Activated T-cell treated with anti-CD3 and anti-CD28 coated beads, Interleukin-2, amount 50 U/mL, for 48 hours (primary cell): ENCODE measurements at regions not wholly inside any gene's neighbourhood (a gene's known extent, or its start where the extent isn't known, plus 50 kb on each side); places are given as distances from the start of the nearest gene placed in this dataset.

Experiments
- DNase-seq, 2 experiments: peaks; one replicate each; pipeline ENCODE4 v3.0.0-alpha.2; 2020

GRCh38 chr16:85364323-85365040 lies 248.6 kb upstream of the GSE1 start:
- no peak for DNase-seq

GRCh38 chr16:85365120-85365519 lies 248.0 kb upstream of the GSE1 start:
- no peak for DNase-seq

- no peak for DNase-seq
Observed at GRCh38 chr16:85366031-85366763, 246.9 kb upstream of the GSE1 start.

DNA sequence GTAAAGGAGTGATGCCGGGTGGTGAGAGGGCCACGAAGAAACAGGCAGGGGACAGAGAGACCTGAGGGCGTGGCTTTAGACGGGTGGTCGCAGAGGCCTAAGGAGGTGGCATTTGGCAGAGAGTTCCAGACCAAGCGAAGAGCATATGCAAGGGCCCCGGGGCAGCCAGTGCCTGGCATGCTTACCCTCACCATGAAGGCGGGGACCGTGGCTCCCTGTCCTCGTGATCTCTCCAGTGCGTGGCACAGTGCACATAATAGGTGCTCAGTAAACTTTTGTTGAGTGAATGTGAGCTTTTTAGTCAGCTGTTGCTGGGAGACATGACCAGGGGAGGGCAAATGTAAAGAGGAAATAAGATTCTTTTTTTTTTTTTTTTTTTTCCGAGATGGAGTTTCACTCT lies 245.6 kb upstream of the GSE1 start:
- DNase-seq = no peak

- DNase-seq = no peak
Observed at GRCh38 chr16:85369060-85369459, 244.1 kb upstream of the GSE1 start.

DNA sequence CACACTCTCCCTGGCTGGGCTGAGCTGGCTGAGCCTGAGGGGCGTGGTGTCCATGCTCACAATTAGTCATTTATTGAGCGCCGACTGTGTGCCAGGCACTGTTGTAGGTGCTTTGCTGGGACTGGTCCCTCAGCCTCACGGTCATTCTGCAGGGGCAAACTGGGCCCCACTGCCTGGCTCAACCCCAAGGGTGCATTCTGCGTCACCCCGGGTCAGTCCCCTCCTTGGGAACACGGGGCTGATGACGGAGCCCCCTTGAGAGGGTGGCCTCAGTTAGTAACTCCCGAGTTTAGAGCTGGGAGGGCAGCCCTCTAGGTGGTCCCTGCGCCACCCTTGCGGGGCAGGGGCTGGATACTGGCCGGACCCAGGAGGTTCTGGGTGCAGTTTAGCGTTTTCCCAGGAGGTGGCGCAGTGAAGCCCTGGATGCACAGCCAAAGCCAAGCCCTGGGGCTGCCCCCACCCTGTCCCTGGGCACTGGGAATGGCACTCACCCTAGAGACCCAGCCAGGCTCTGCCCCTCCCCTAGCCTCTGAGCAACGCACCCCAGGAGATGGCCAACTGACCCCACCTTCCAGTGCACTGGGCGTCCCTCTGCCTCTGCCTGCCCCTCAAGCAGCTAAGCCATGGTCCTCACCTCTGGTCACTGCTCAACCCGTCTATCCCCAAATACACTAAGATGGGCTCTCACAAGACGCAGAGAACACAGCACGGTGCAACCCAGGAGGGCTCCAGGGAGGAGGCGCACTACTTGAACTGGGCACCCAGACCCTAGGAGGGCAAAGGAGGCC lies 243.2 kb upstream of the GSE1 start:
- DNase-seq = peak; percentile 69 to 74

GRCh38 chr16:85370543-85370880 lies 242.6 kb upstream of the GSE1 start:
- no peak for DNase-seq

- no peak for DNase-seq
Observed at GRCh38 chr16:85370881-85371651, 242.1 kb upstream of the GSE1 start.

- no peak for DNase-seq
Observed at GRCh38 chr16:85371948-85372347, 241.2 kb upstream of the GSE1 start.

GRCh38 chr16:85372627-85373372 lies 240.3 kb upstream of the GSE1 start:
- peak; percentile 52 to 63 for DNase-seq

DNA sequence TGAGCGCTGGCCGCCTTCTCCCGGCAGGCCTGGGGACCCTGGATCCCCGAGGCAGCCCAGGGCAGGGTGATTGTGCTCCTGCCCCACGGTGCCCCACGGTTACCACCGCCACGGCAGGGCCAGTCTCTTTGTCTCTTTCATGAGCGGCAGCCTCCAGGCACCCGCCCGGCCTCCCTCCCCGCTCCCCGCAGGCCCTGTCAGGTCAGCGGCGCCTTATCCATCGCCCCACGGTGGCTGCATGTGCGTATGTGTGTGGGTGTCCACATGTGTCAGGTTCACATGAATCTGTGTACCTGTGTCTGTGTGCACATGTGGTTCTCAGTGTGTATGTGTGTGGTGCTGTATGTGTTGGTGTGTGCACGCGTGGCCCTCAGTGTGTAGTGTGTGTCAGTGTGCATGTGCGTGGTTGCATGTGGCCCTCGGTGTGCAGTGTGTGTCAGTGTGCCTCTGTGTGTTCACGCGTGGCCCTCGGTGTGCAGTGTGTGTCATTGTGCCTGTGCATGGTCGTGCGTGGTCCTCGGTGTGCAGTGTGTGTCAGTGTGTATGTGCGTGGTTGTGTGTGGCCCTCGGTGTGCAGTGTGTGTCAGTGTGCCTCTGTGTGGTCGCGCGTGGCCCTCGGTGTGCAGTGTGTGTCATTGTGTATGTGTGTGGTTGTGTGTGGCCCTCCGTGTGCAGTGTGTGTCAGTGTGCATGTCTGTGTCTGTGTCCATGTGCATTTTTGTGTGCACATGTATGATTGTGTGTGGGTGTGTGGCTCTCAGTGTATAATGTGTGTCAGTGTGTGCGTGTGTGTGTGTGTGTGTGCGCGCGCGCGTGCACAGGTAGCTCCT lies 239.2 kb upstream of the GSE1 start:
- DNase-seq = no peak

DNA sequence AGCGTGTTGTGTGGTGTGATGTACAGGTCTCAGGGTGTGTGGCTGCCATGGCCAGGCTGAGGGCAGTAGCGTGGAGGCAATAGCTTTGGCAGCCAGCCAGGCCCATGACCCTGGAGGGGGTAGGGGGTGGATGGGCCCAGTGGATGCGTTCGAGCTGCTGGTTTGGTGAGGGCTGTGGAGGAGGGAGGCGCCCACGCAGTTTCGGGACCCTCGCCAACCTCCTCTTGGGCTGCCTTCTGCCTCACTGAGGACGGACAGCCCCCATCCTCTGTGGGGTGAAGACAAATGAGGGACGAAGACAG lies 238.6 kb upstream of the GSE1 start:
- no peak for DNase-seq

- DNase-seq = no peak
Observed at GRCh38 chr16:85375282-85375681, 237.8 kb upstream of the GSE1 start.

- no peak for DNase-seq
Observed at GRCh38 chr16:85376292-85377095, 236.6 kb upstream of the GSE1 start.

GRCh38 chr16:85377388-85378144 lies 235.6 kb upstream of the GSE1 start:
- DNase-seq = no peak

GRCh38 chr16:85378145-85379040 lies 234.7 kb upstream of the GSE1 start:
- no peak for DNase-seq

- DNase-seq = no peak
Observed at GRCh38 chr16:85379041-85380001, 233.8 kb upstream of the GSE1 start.

GRCh38 chr16:85380002-85380395 lies 233.1 kb upstream of the GSE1 start:
- DNase-seq = no peak
